IMR-90 (cell line): ENCODE measurements at regions not wholly inside any gene's neighbourhood (a gene's known extent, or its start where the extent isn't known, plus 50 kb on each side); places are given as distances from the start of the nearest gene placed in this dataset.

Experiments
- ATAC-seq: fragments of 200-7000 bp; cut with Tn5 transposase; 2 replicates; pipeline ENCODE4 v1.9.1; 2020; ENCODE audit warnings: low read depth, mild to moderate bottlenecking, moderate library complexity
- BruUV-seq: library from RNA; stranded (reverse); fragments of 400-500 nt; replicated peaks from 2 replicates; lab custom pipeline; 2021; lab: Mats Ljungman, UMichigan
- CTCF ChIA-PET: fragments of 300-600 bp; formaldehyde crosslinking; extraction: SDS; loops from one replicate; lab custom pipeline; 2021; ENCODE audit warnings: antibody characterized with exemption; lab: Yijun Ruan, JAX
- POLR2A ChIA-PET: fragments of 300-600 bp; sonication (Branson Sonifier 250); formaldehyde crosslinking; loops from one replicate; lab custom pipeline; 2022; ENCODE audit warnings: antibody characterized with exemption; ENCODE audit not compliant: unreplicated experiment; lab: Charles Lee
- DNase-seq: peaks from one replicate; pipeline ENCODE4 v3.0.0; 2013
- H2AFZ ChIP-seq: replicated peaks from 2 replicates; pipeline ENCODE3; 2013; ENCODE audit warnings: low read length, mild to moderate bottlenecking; ENCODE audit not compliant: poor library complexity
- H2AK5ac ChIP-seq: 2 replicates; pipeline ENCODE4 v1.6.1; 2013; ENCODE audit warnings: low read depth, low read length, inconsistent platforms
- H2AK9ac ChIP-seq: replicated peaks from 2 replicates; pipeline ENCODE3; 2013; ENCODE audit warnings: mild to moderate bottlenecking, low read depth, low read length, moderate library complexity; ENCODE audit not compliant: poor library complexity
- H2BK120ac ChIP-seq: 2 replicates; pipeline ENCODE4 v1.6.1; 2013; ENCODE audit warnings: low read depth, low read length, inconsistent platforms
- H2BK15ac ChIP-seq: 3 replicates; pipeline ENCODE4 v1.6.1; 2013; ENCODE audit warnings: low read depth, low read length, inconsistent platforms
- H2BK20ac ChIP-seq: 2 replicates; pipeline ENCODE4 v1.6.1; 2013; ENCODE audit warnings: low read depth, mild to moderate bottlenecking, inconsistent platforms, low read length, moderate library complexity
- H2BK5ac ChIP-seq: 2 replicates; pipeline ENCODE4 v1.6.1; 2013; ENCODE audit warnings: mild to moderate bottlenecking, low read depth, low read length, inconsistent platforms; ENCODE audit not compliant: poor library complexity, severe bottlenecking
- H3K14ac ChIP-seq: replicated peaks from 2 replicates; pipeline ENCODE4 v1.6.1; 2013; ENCODE audit warnings: low read depth, low read length, inconsistent platforms
- H3K18ac ChIP-seq: 2 replicates; pipeline ENCODE4 v1.6.1; 2013; ENCODE audit warnings: low read depth, low read length, control low read depth
- H3K23ac ChIP-seq: 2 replicates; pipeline ENCODE4 v1.6.1; 2013; ENCODE audit warnings: low read depth, low read length, inconsistent platforms
- H3K27ac ChIP-seq: 2 replicates; pipeline ENCODE4 v1.5.1; 2013; ENCODE audit warnings: mild to moderate bottlenecking, control low read depth, low read length; ENCODE audit not compliant: insufficient read depth
- H3K27me3 ChIP-seq: 2 replicates; pipeline ENCODE4 v1.6.1; 2013; ENCODE audit warnings: low read length; ENCODE audit not compliant: control insufficient read depth, insufficient read depth
- H3K36me3 ChIP-seq: 2 replicates; pipeline ENCODE4 v1.6.1; 2013; ENCODE audit warnings: low read length, mixed read lengths; ENCODE audit not compliant: control insufficient read depth, insufficient read depth
- H3K4ac ChIP-seq: 2 replicates; pipeline ENCODE4 v1.6.1; 2013; ENCODE audit warnings: low read depth, low read length, inconsistent platforms
- H3K4me1 ChIP-seq: 2 replicates; pipeline ENCODE4 v1.6.1; 2013; ENCODE audit warnings: low read length, mixed read lengths; ENCODE audit not compliant: control insufficient read depth, insufficient read depth
- H3K4me2 ChIP-seq: 2 replicates; pipeline ENCODE4 v1.6.1; 2013; ENCODE audit warnings: low read depth, mild to moderate bottlenecking, control low read depth, low read length, moderate library complexity
- H3K4me3 ChIP-seq: 2 replicates; pipeline ENCODE4 v1.5.1; 2013; ENCODE audit warnings: low read depth, mild to moderate bottlenecking, control low read depth, low read length, moderate library complexity; ENCODE audit not compliant: insufficient read depth
- H3K56ac ChIP-seq: 2 replicates; pipeline ENCODE4 v1.6.1; 2013; ENCODE audit warnings: low read length, inconsistent platforms; ENCODE audit not compliant: insufficient read depth; ENCODE audit errors: extremely low read depth
- H3K79me1 ChIP-seq, 2 experiments: 2 replicates each; pipeline ENCODE4 v1.6.1; 2013; ENCODE audit warnings: low read length in 2 of 2, inconsistent platforms in 1 of 2, low read depth in 1 of 2
- H3K9ac ChIP-seq: 2 replicates; pipeline ENCODE4 v1.6.1; 2013; ENCODE audit warnings: low read depth, low read length, control low read depth
- H3K9me1 ChIP-seq: 2 replicates; pipeline ENCODE4 v1.6.1; 2013; ENCODE audit warnings: low read length, inconsistent platforms; ENCODE audit not compliant: insufficient read depth
- H3K9me3 ChIP-seq: 2 replicates; pipeline ENCODE4 v1.6.1; 2013; ENCODE audit warnings: low read length; ENCODE audit not compliant: control insufficient read depth, insufficient read depth
- H4K20me1 ChIP-seq: 2 replicates; pipeline ENCODE4 v1.6.1; 2013; ENCODE audit warnings: low read length, inconsistent platforms; ENCODE audit not compliant: insufficient read depth
- H4K5ac ChIP-seq: 2 replicates; pipeline ENCODE4 v1.6.1; 2013; ENCODE audit warnings: mild to moderate bottlenecking, low read depth, low read length, control low read depth
- H4K8ac ChIP-seq, 2 experiments: 2 replicates each; pipeline ENCODE4 v1.6.1; 2013; ENCODE audit warnings: low read depth in 2 of 2, low read length in 2 of 2, control low read depth in 1 of 2, inconsistent platforms in 1 of 2
- H4K91ac ChIP-seq: 2 replicates; pipeline ENCODE4 v1.6.1; 2013; ENCODE audit warnings: low read depth, low read length, inconsistent platforms; ENCODE audit not compliant: insufficient read depth
- CEBPB ChIP-seq: IDR thresholded peaks from 2 replicates; pipeline ENCODE4 v1.6.1; 2012; ENCODE audit warnings: low read depth, low read length, improper control_type of control experiment
- MAZ ChIP-seq: IDR thresholded peaks from 2 replicates; pipeline ENCODE4 v1.6.1; 2012; ENCODE audit warnings: low read depth, mild to moderate bottlenecking, low read length, improper control_type of control experiment, moderate library complexity, borderline replicate concordance
- RCOR1 ChIP-seq: IDR thresholded peaks from 2 replicates; pipeline ENCODE4 v1.6.1; 2012; ENCODE audit warnings: mild to moderate bottlenecking, low read length, improper control_type of control experiment; ENCODE audit not compliant: insufficient replicate concordance
- RFX5 ChIP-seq: IDR thresholded peaks from 2 replicates; pipeline ENCODE4 v1.8.0; 2012; ENCODE audit warnings: low read depth, mild to moderate bottlenecking, low read length, moderate library complexity
- WGBS, 2 experiments: methylation state at CpG; one replicate each; pipeline versions ENCODE4 v1.1.5 to v1.1.7; 2013; ENCODE audit warnings: missing lambda C conversion rate in 2 of 2; ENCODE audit not compliant: insufficient read length in 1 of 2; ENCODE audit errors: extremely low coverage in 2 of 2; 5-methylcytosine and 5-hydroxymethylcytosine counted together
- dilution Hi-C: fragments of 300-500 bp; cut with HindIII; formaldehyde crosslinking; loops from one replicate; pipeline ENCODE4 v1.14.3; 2018; ENCODE audit warnings: low sequenced_read_pairs; ENCODE audit not compliant: unreplicated experiment
- in situ Hi-C: fragments of 300-500 bp; cut with MboI; formaldehyde crosslinking; loops from 3 replicates; pipeline ENCODE4 v1.14.3; 2019; ENCODE audit warnings: low sequenced_read_pairs, inconsistent platforms, mixed read lengths
- intact Hi-C: fragments of 100-400 bp; cut with micrococcal nuclease; formaldehyde crosslinking; loops from 2 replicates; pipeline ENCODE4 v1.10.0; 2022

DNA sequence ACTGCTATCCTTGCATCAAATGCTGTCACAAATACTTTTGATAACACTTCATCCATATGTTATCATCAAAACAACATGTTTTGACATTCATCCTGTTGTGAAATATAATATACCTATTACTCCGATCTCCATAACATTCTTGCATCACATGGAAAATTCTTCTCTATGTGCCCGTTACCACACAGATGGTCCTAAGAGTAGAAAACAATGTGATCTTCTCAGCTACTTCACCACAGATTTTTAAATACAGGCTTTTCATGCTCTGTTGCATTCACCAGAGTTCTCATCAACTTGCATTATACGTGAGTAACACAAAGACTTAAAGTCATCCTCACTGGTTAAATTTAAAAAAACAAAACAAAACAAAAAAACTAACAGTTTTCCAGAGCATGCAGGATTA lies 1603.3 kb upstream of the ZEB2 start:
- Histone ChIP-seq H4K5ac (no peak overlapping the region), H3K9ac (no peak overlapping the region), H3K27me3 (no peaks in the 10 kb centered on the region), H3K56ac (no peak overlapping the region), H2AFZ (no peak overlapping the region), H4K20me1 (no peaks in the 10 kb centered on the region), H2AK5ac (no peak overlapping the region), H2BK15ac (no peak overlapping the region), H3K27ac (no peak overlapping the region), H3K4ac (no peak overlapping the region), H3K79me1 (no peaks in the 10 kb centered on the region), H3K23ac (no peak overlapping the region), H3K9me1 (no peaks in the 10 kb centered on the region), H3K4me2 (no peak overlapping the region), H3K36me3 (no peaks in the 10 kb centered on the region), H2BK20ac (no peak overlapping the region; the same call in 1 of the 2 replicates), H3K4me1 (no peaks in the 10 kb centered on the region; the same call in 1 of the 2 replicates), H4K91ac (no peak overlapping the region), H2BK120ac (no peak overlapping the region), H2AK9ac (no peak overlapping the region), H3K14ac (no peak overlapping the region), H3K9me3 (no peaks in the 10 kb centered on the region), H4K8ac (no peak overlapping the region), H3K4me3 (no peak overlapping the region), H2BK5ac (no peak overlapping the region), H3K18ac (no peak overlapping the region)
- dilution Hi-C loops (no loop called here), intact Hi-C loops (no loop called here), in situ Hi-C loops (no loop called here)
- DNase-seq = no peak
- ChIA-PET POLR2A (no interaction called here), CTCF (no interaction called here)
- BruUV-seq = no TSS peak
- no peak for ATAC-seq
- WGBS, 2 experiments = no CpG with 5 or more reads among the region's 3 CpGs
- TF ChIP-seq CEBPB (peak; percentile 17; the same call in 1 of the 2 replicates), RFX5 (no peak), RCOR1 (no peak), MAZ (no peak)
